ENCODE measurements at regions not wholly inside any gene's neighbourhood (a gene's known extent, or its start where the extent isn't known, plus 50 kb on each side); places are given as distances from the start of the nearest gene placed in this dataset.

DNA sequence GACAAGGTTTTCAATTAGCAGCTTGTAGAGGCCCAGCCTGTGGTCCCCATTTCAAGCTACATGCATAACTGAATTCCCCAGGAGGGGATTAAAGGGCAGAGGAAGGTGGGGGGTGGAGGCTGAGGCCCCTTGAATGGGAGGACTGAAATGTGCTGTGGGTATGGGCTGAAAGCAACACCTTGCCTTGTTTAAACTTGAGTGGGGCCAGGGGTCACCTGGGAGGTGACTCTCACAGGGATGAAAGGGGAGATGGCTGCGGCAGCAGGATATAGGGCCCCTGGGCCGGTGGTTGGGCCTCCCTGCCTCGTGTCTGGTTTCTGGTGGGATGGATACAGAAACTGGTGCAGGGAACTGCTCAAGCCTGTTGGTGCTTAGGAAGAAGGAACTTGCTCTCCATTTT is 225.9 kb upstream of the SPRED2 start:
- no peak overlapping the region for H3K27ac ChIP-seq (ENCODE audit: low read depth in 2 of 2, low read length in 1 of 2)
- no peaks in the 10 kb centered on the region for H3K4me1 ChIP-seq (ENCODE audit: control insufficient read depth in 2 of 2, insufficient read depth in 2 of 2, low read length in 1 of 2)
- H3K4me3 ChIP-seq (ENCODE audit: low read depth in 1 of 2, low read length in 2 of 2) = no peak overlapping the region
- H3K27me3 ChIP-seq (ENCODE audit: control insufficient read depth in 1 of 2, insufficient read depth in 2 of 2, low read length in 2 of 2) = no peaks in the 10 kb centered on the region
- no peaks in the 10 kb centered on the region for H3K9me3 ChIP-seq (ENCODE audit: control insufficient read depth in 2 of 2, insufficient read depth in 1 of 2, low read depth in 1 of 2, low read length in 1 of 2)
- no peaks in the 10 kb centered on the region for H3K36me3 ChIP-seq (ENCODE audit: control insufficient read depth in 2 of 2, insufficient read depth in 2 of 2, low read length in 1 of 2)
- WGBS, 2 donors = 88 to 97% methylated on average over 3 of the region's 3 CpGs

DNA sequence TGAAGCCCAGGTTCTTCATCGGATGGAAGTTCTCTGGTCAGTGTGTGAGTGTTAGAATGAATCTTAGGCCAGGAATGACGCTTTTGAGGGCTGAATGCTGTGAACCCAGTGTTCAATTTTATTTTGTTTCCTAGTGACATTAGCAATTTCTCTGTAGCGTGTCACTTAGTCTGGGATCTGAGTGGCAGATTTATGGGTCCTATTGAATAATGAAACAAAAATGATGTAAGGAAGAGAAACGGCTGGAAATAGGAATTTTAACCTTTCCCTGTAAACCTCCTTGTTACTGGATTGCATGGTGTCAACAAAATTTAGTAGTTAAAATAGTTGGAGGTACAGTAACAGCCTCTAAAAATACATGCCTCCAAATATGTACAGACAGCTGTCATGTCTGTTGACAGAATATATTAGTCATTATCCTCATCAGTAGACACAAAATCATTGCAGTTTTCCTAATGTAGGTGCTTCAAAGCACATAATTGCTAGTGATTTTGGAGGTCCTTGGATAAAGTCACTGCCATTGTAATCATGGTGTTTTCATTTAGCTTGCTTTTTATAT is 223.8 kb upstream of the SPRED2 start:
- no peak overlapping the region for H3K4me3 ChIP-seq (ENCODE audit: low read depth in 1 of 2, low read length in 2 of 2)
- WGBS, 2 donors = 71 to 82% methylated on average over 4 of the region's 4 CpGs
- H3K27ac ChIP-seq (ENCODE audit: low read depth in 2 of 2, low read length in 1 of 2) = no peak overlapping the region
- H3K36me3 ChIP-seq (ENCODE audit: control insufficient read depth in 2 of 2, insufficient read depth in 2 of 2, low read length in 1 of 2) = no peaks in the 10 kb centered on the region
- H3K4me1 ChIP-seq (ENCODE audit: control insufficient read depth in 2 of 2, insufficient read depth in 2 of 2, low read length in 1 of 2) = no peaks in the 10 kb centered on the region
- no peaks in the 10 kb centered on the region for H3K27me3 ChIP-seq (ENCODE audit: control insufficient read depth in 1 of 2, insufficient read depth in 2 of 2, low read length in 2 of 2)
- no peaks in the 10 kb centered on the region for H3K9me3 ChIP-seq (ENCODE audit: control insufficient read depth in 2 of 2, insufficient read depth in 1 of 2, low read depth in 1 of 2, low read length in 1 of 2)

DNA sequence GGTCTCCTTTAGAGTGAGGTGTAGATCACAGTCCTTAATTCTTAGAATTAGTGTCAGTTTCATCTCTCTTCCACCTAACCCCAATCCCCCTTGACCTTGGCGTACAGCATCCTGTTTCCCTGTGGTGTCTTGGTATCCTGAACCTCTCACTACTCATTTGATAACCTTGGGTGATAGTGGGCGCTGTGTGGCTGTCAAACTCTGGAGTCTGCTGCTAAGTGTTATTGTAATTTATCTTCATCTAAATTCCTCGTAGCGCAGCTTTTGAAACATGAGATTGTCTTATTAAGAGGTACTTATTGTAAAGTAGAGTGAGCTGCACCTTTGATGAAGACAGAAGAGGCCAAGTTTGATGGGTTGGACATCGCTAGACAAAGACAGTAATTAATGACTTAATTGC is 222.6 kb upstream of the SPRED2 start:
- H3K4me1 ChIP-seq (ENCODE audit: control insufficient read depth in 2 of 2, insufficient read depth in 2 of 2, low read length in 1 of 2) = no peaks in the 10 kb centered on the region
- no peak overlapping the region for H3K27ac ChIP-seq (ENCODE audit: low read depth in 2 of 2, low read length in 1 of 2)
- no peaks in the 10 kb centered on the region for H3K36me3 ChIP-seq (ENCODE audit: control insufficient read depth in 2 of 2, insufficient read depth in 2 of 2, low read length in 1 of 2)
- no peaks in the 10 kb centered on the region for H3K9me3 ChIP-seq (ENCODE audit: control insufficient read depth in 2 of 2, insufficient read depth in 1 of 2, low read depth in 1 of 2, low read length in 1 of 2)
- no peaks in the 10 kb centered on the region for H3K27me3 ChIP-seq (ENCODE audit: control insufficient read depth in 1 of 2, insufficient read depth in 2 of 2, low read length in 2 of 2)
- WGBS, 2 donors = 86 to 92% methylated on average over 5 of the region's 5 CpGs
- H3K4me3 ChIP-seq (ENCODE audit: low read depth in 1 of 2, low read length in 2 of 2) = no peak overlapping the region

DNA sequence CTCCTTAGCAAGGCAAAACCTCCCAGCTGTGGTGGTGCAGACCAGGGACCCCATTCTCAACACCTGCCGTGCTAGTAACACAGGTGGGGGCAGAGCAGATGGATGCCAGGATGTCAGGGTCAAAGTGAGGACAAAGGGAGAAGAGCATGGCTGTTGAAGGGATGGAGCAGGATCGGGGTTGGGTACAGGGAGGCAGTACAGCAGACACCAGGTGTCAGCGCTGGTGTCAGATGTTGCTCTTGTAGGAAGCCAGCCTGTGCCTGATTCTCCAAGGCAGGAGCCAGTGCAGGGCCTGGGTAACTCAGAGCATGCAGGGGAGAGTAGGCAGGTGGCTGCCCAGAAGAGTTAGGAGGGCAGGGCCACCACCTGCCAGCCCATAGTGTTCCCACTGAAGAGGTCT is 222.1 kb upstream of the SPRED2 start:
- Histone ChIP-seq H3K27me3 (ENCODE audit: control insufficient read depth in 1 of 2, insufficient read depth in 2 of 2, low read length in 2 of 2) (no peaks in the 10 kb centered on the region), H3K36me3 (ENCODE audit: control insufficient read depth in 2 of 2, insufficient read depth in 2 of 2, low read length in 1 of 2) (no peaks in the 10 kb centered on the region), H3K9me3 (ENCODE audit: control insufficient read depth in 2 of 2, insufficient read depth in 1 of 2, low read depth in 1 of 2, low read length in 1 of 2) (no peaks in the 10 kb centered on the region), H3K4me3 (ENCODE audit: low read depth in 1 of 2, low read length in 2 of 2) (no peak overlapping the region), H3K4me1 (ENCODE audit: control insufficient read depth in 2 of 2, insufficient read depth in 2 of 2, low read length in 1 of 2) (no peaks in the 10 kb centered on the region), H3K27ac (ENCODE audit: low read depth in 2 of 2, low read length in 1 of 2) (no peak overlapping the region)
- 90% methylated on average over 3 of the region's 3 CpGs for WGBS, 2 donors

DNA sequence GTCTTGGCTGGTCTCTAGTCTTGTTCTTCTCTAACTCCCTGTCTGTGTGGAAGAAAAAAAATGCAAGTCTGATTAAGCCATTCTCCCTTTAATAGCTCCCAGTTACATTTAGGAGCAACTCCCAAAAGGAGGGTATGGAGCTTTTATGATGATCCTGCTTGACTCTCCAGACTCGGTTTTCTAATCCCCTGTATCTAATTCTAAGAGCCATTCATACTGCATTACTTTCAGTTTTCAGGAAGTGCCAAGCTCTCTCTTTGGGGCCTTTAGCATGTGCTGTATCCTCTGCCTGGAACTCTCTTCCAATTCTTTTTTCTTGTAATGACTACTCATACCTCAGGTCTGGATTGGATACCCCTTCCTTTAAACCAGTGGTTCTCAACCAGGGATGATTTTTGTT is 219.7 kb upstream of the SPRED2 start:
- no peak overlapping the region for H3K4me3 ChIP-seq (ENCODE audit: low read depth in 1 of 2, low read length in 2 of 2)
- H3K36me3 ChIP-seq (ENCODE audit: control insufficient read depth in 2 of 2, insufficient read depth in 2 of 2, low read length in 1 of 2) = no peaks in the 10 kb centered on the region
- H3K9me3 ChIP-seq (ENCODE audit: control insufficient read depth in 2 of 2, insufficient read depth in 1 of 2, low read depth in 1 of 2, low read length in 1 of 2) = no peaks in the 10 kb centered on the region
- WGBS, 2 donors = 45 to 48% methylated on average over 1 of the region's 1 CpG
- H3K27me3 ChIP-seq (ENCODE audit: control insufficient read depth in 1 of 2, insufficient read depth in 2 of 2, low read length in 2 of 2) = no peaks in the 10 kb centered on the region
- no peaks in the 10 kb centered on the region for H3K4me1 ChIP-seq (ENCODE audit: control insufficient read depth in 2 of 2, insufficient read depth in 2 of 2, low read length in 1 of 2)
- H3K27ac ChIP-seq (ENCODE audit: low read depth in 2 of 2, low read length in 1 of 2) = no peak overlapping the region

DNA sequence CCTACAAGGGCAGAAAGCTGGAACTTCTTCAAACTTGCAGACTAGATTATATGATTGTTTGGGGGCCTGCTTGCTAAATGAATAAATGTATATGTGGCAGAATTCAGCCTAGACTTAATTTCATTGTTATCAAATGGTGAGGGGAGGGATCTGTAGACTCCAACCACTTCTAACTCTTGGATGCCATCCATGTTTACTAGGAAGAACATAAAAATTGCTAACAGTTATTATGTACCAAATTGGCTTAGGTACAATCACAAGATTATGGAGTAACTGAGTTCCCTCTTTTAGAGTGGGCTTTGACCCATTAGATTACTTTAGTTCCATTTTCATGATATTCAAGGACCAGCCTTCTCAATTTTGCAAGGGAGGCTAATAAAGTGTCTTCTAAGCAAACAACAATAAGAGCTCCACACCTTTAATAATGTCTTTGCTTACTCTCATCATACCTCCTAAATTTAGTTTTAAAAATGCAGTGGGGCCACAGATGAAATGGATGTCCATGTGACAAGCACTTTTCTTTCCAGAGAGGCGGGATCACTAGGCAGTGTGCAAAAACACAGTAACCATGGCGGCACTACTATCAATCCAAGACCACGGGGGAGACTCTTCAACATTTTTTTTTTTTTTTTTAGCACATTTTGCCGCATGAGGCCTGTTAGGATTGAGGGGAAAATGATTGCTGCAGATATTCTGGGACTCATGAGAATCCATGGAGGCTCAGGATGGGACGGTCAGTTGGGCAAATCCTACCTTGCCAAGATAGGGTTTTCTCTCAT is 217.6 kb upstream of the SPRED2 start:
- H3K36me3 ChIP-seq (ENCODE audit: control insufficient read depth in 2 of 2, insufficient read depth in 2 of 2, low read length in 1 of 2) = no peaks in the 10 kb centered on the region
- 93% methylated on average over 5 of the region's 5 CpGs for WGBS, 2 donors
- H3K9me3 ChIP-seq (ENCODE audit: control insufficient read depth in 2 of 2, insufficient read depth in 1 of 2, low read depth in 1 of 2, low read length in 1 of 2) = no peaks in the 10 kb centered on the region
- H3K4me1 ChIP-seq (ENCODE audit: control insufficient read depth in 2 of 2, insufficient read depth in 2 of 2, low read length in 1 of 2) = no peaks in the 10 kb centered on the region
- no peaks in the 10 kb centered on the region for H3K27me3 ChIP-seq (ENCODE audit: control insufficient read depth in 1 of 2, insufficient read depth in 2 of 2, low read length in 2 of 2)
- H3K4me3 ChIP-seq (ENCODE audit: low read depth in 1 of 2, low read length in 2 of 2) = no peak overlapping the region
- no peak overlapping the region for H3K27ac ChIP-seq (ENCODE audit: low read depth in 2 of 2, low read length in 1 of 2)

DNA sequence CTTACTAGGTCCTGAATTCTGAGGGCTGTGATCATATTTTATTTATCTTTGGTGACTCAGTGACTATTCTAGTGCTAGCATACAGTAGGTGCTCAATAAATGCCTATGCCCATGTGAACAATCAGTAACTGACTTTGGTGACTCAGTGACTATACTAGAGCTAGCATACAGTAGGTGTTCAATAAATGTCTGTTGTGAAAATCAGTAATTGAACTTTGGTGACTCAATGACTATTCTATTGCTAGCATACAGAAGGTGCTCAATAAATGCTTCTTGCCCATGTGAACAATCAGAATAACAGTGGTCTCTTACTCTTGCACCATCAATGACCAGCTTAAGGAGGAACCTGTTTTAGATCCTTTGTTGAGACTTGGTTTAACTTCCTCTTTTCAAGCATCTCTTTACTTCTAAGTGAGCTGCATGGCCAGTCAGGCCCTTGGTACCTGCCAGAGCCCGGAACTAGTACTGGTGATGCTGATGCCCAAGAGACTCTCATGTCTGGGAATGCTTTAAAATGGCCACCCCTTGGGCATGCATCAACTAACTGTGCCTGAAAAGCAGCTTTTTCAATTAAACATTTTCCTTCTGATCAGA is 214.9 kb upstream of the SPRED2 start:
- Histone ChIP-seq H3K27ac (ENCODE audit: low read depth in 2 of 2, low read length in 1 of 2) (no peak overlapping the region), H3K4me3 (ENCODE audit: low read depth in 1 of 2, low read length in 2 of 2) (no peak overlapping the region), H3K36me3 (ENCODE audit: control insufficient read depth in 2 of 2, insufficient read depth in 2 of 2, low read length in 1 of 2) (no peaks in the 10 kb centered on the region), H3K27me3 (ENCODE audit: control insufficient read depth in 1 of 2, insufficient read depth in 2 of 2, low read length in 2 of 2) (no peaks in the 10 kb centered on the region), H3K4me1 (ENCODE audit: control insufficient read depth in 2 of 2, insufficient read depth in 2 of 2, low read length in 1 of 2) (no peaks in the 10 kb centered on the region), H3K9me3 (ENCODE audit: control insufficient read depth in 2 of 2, insufficient read depth in 1 of 2, low read depth in 1 of 2, low read length in 1 of 2) (no peaks in the 10 kb centered on the region)
- 93 to 95% methylated on average over 1 of the region's 1 CpG for WGBS, 2 donors

DNA sequence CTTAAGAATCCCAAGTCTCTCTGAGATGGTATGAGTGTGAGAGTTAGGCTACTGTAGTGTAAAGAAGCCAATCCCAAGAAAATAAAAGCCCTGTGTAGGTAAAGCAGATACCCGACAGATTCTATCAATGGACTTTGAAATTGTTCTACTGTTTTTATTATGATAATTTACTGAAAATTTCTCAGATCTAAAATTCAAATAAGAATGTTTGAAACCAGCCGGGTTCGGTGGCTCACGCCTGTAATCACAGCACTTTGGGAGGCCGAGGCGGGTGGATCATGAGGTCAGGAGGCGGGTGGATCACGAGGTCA is 208.3 kb upstream of the SPRED2 start:
- Histone ChIP-seq H3K4me1 (ENCODE audit: control insufficient read depth in 2 of 2, insufficient read depth in 2 of 2, low read length in 1 of 2) (peaks cover 0 to 2% of the 10 kb centered on the region in 2 donors), H3K36me3 (ENCODE audit: control insufficient read depth in 2 of 2, insufficient read depth in 2 of 2, low read length in 1 of 2) (no peaks in the 10 kb centered on the region), H3K27ac (ENCODE audit: low read depth in 2 of 2, low read length in 1 of 2) (no peak overlapping the region), H3K9me3 (ENCODE audit: control insufficient read depth in 2 of 2, insufficient read depth in 1 of 2, low read depth in 1 of 2, low read length in 1 of 2) (no peaks in the 10 kb centered on the region), H3K4me3 (ENCODE audit: low read depth in 1 of 2, low read length in 2 of 2) (no peak overlapping the region), H3K27me3 (ENCODE audit: control insufficient read depth in 1 of 2, insufficient read depth in 2 of 2, low read length in 2 of 2) (no peaks in the 10 kb centered on the region)
- WGBS, 2 donors = 82 to 83% methylated on average over 8 of the region's 8 CpGs

DNA sequence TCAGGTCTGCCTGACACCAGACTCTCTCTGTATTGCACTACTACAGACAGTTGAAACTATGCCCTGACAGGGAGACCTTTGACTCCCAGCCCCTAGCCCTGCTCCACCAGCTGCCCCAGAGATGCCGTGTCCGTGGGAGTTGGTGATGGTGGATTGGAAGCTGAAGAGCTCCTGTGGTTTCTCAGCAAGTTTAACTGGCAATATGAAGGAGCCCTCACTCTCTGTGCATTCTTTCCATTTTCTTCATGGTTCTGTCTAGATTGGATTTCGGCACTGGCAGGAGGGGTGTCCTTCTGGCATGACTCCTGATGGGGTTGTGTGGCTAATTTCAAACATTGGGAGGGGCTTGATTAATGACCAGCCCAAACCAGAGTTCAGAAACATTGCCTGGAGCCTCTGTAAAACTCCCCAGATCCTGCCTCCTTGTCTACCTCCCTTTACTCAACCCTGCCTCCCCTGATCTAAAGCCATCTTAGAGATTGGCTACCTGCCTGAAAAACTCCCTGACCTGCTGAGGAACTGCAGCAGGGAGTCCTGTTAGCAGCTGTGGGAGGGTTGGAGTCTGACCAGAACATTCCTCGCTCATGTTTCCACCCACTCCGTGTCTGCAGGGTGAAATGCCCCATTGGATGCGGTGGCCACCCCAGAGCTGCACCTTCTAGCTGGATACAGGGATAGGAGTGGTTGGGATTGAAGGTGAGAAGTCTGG is 206.9 kb upstream of the SPRED2 start:
- Histone ChIP-seq H3K27ac (ENCODE audit: low read depth in 2 of 2, low read length in 1 of 2) (no peak overlapping the region), H3K4me1 (ENCODE audit: control insufficient read depth in 2 of 2, insufficient read depth in 2 of 2, low read length in 1 of 2) (peaks cover 0 to 2% of the 10 kb centered on the region in 2 donors), H3K4me3 (ENCODE audit: low read depth in 1 of 2, low read length in 2 of 2) (no peak overlapping the region), H3K27me3 (ENCODE audit: control insufficient read depth in 1 of 2, insufficient read depth in 2 of 2, low read length in 2 of 2) (no peaks in the 10 kb centered on the region), H3K36me3 (ENCODE audit: control insufficient read depth in 2 of 2, insufficient read depth in 2 of 2, low read length in 1 of 2) (no peaks in the 10 kb centered on the region), H3K9me3 (ENCODE audit: control insufficient read depth in 2 of 2, insufficient read depth in 1 of 2, low read depth in 1 of 2, low read length in 1 of 2) (no peaks in the 10 kb centered on the region)
- 52 to 55% methylated on average over 6 of the region's 6 CpGs for WGBS, 2 donors
